ENCODE measurements at regions not wholly inside any gene's neighbourhood (a gene's known extent, or its start where the extent isn't known, plus 50 kb on each side); places are given as distances from the start of the nearest gene placed in this dataset.
A peak's percentile ranks its signal among the peaks of the same experiment; 100 is the strongest.

- DNase-seq (ENCODE audit: low spot score) = no peak
Observed at GRCh38 chr3:81279481-81280379, 481.7 kb downstream of the GBE1 start.

- DNase-seq (ENCODE audit: low spot score) = no peak
Observed at GRCh38 chr3:81277853-81278252, 483.6 kb downstream of the GBE1 start.

- DNase-seq (ENCODE audit: low spot score) = no peak
Observed at GRCh38 chr3:81274671-81275070, 486.8 kb downstream of the GBE1 start.

GRCh38 chr3:81270603-81271379 lies 490.7 kb downstream of the GBE1 start:
- no peak for DNase-seq (ENCODE audit: low spot score)

GRCh38 chr3:81268526-81268925 lies 492.9 kb downstream of the GBE1 start:
- DNase-seq (ENCODE audit: low spot score) = no peak

- no peak for DNase-seq (ENCODE audit: low spot score)
Observed at GRCh38 chr3:81261996-81262395, 499.4 kb downstream of the GBE1 start.

- DNase-seq (ENCODE audit: low spot score) = no peak
Observed at GRCh38 chr3:81255463-81255862, 506.0 kb downstream of the GBE1 start.

GRCh38 chr3:81251096-81251495 lies 510.3 kb downstream of the GBE1 start:
- DNase-seq (ENCODE audit: low spot score) = no peak

- DNase-seq (ENCODE audit: low spot score) = peak; percentile 19
Observed at GRCh38 chr3:81249540-81250029, 511.9 kb downstream of the GBE1 start.

GRCh38 chr3:81245501-81245900 lies 515.9 kb downstream of the GBE1 start:
- DNase-seq (ENCODE audit: low spot score) = no peak

- no peak for DNase-seq (ENCODE audit: low spot score)
Observed at GRCh38 chr3:81245043-81245442, 516.4 kb downstream of the GBE1 start.

- no peak for DNase-seq (ENCODE audit: low spot score)
Observed at GRCh38 chr3:81244231-81244630, 517.2 kb downstream of the GBE1 start.

GRCh38 chr3:81242871-81243270 lies 518.6 kb downstream of the GBE1 start:
- peak; percentile 36 for DNase-seq (ENCODE audit: low spot score)

- no peak for DNase-seq (ENCODE audit: low spot score)
Observed at GRCh38 chr3:81237181-81237580, 524.3 kb downstream of the GBE1 start.

GRCh38 chr3:81218023-81218422 lies 543.4 kb downstream of the GBE1 start:
- DNase-seq (ENCODE audit: low spot score) = no peak

GRCh38 chr3:81217101-81217500 lies 544.3 kb downstream of the GBE1 start:
- no peak for DNase-seq (ENCODE audit: low spot score)

- no peak for DNase-seq (ENCODE audit: low spot score)
Observed at GRCh38 chr3:81216192-81216591, 545.3 kb downstream of the GBE1 start.

GRCh38 chr3:81214631-81215030 lies 546.8 kb downstream of the GBE1 start:
- no peak for DNase-seq (ENCODE audit: low spot score)

- no peak for DNase-seq (ENCODE audit: low spot score)
Observed at GRCh38 chr3:81199587-81199986, 561.9 kb downstream of the GBE1 start.

- no peak for DNase-seq (ENCODE audit: low spot score)
Observed at GRCh38 chr3:81198756-81199155, 562.7 kb downstream of the GBE1 start.

GRCh38 chr3:81198216-81198615 lies 563.2 kb downstream of the GBE1 start:
- DNase-seq (ENCODE audit: low spot score) = no peak

GRCh38 chr3:81197386-81197785 lies 564.1 kb downstream of the GBE1 start:
- DNase-seq (ENCODE audit: low spot score) = no peak

GRCh38 chr3:81195478-81195877 lies 566.0 kb downstream of the GBE1 start:
- DNase-seq (ENCODE audit: low spot score) = no peak

Data from HT-29 (cell line).